T-helper 17 cell (primary cell): ENCODE measurements at regions not wholly inside any gene's neighbourhood (a gene's known extent, or its start where the extent isn't known, plus 50 kb on each side); places are given as distances from the start of the nearest gene placed in this dataset.

Experiments
- ATAC-seq: fragments of 150-1000 bp; cut with Tn5 transposase; 2 replicates; pipeline ENCODE4 v1.10.0; 2021; ENCODE audit warnings: mild to moderate bottlenecking, moderate library complexity
- DNase-seq, 3 donors: peaks; one replicate each; pipeline versions ENCODE4 v3.0.0 to v3.0.0-alpha.2; 2020 to 2021
- H3K9me3 ChIP-seq: one replicate; pipeline ENCODE4 v1.7.0; 2013; ENCODE audit warnings: low read length, mild to moderate bottlenecking; ENCODE audit not compliant: control insufficient read depth, poor library complexity, severe bottlenecking
- H3K27ac Mint-ChIP-seq: one replicate; pipeline ENCODE4 v1.8.0; 2022; ENCODE audit warnings: mild to moderate bottlenecking, moderate library complexity, mixed read lengths
- H3K27me3 Mint-ChIP-seq: one replicate; pipeline ENCODE4 v1.8.0; 2022; ENCODE audit warnings: mixed read lengths
- H3K36me3 Mint-ChIP-seq: one replicate; pipeline ENCODE4 v1.8.0; 2022; ENCODE audit warnings: low read depth, mixed read lengths
- H3K4me1 Mint-ChIP-seq: one replicate; pipeline ENCODE4 v1.8.0; 2022; ENCODE audit warnings: mild to moderate bottlenecking, mixed read lengths
- H3K4me3 Mint-ChIP-seq: one replicate; pipeline ENCODE4 v1.8.0; 2022; ENCODE audit warnings: mild to moderate bottlenecking, moderate library complexity, mixed read lengths

DNA sequence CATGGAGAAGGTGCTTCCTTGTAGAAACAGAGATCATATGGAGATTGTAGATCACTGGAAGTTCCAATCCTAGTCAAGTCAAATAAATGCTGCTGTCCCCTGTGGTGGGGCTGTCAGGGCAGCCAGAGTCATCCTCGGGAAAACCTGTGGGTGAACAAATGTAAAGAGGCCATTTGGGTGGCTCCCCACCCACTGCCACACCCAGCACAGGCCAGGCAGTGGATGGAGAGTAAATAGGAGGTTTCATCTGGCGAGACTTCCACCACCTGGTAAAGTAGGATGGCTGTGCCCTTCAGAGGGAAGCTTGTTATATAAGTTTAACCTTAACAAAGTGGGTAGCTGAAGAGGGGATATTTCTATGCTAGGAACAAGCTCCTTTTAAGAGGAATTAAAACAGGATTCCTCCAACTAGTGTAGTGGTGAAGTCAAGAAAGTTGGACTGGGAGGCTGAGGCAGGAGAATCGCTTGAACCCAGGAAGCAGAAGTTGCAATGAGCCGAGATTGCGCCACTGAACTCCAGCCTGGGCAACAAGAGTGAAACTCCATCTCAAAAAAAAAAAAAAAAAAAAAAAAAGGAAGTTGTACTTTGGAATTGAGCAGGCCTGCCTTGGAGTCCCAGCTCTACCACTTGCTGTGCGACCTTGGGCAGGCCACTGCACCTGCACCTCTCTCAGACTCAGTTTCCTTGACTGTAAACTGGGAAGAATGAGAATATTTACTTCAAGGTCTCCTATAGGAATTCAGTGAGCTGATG, 273.7 kb downstream of the PTTG2 start:
- Mint-ChIP-seq H3K27me3 (peaks cover 5% of the 10 kb centered on the region), H3K27ac (no peak overlapping the region), H3K36me3 (no peaks in the 10 kb centered on the region), H3K4me1 (peaks cover 5% of the 10 kb centered on the region), H3K4me3 (no peak overlapping the region)
- H3K9me3 ChIP-seq, result no peaks in the 10 kb centered on the region
- ATAC-seq (no peak), DNase-seq (no peak)

DNA sequence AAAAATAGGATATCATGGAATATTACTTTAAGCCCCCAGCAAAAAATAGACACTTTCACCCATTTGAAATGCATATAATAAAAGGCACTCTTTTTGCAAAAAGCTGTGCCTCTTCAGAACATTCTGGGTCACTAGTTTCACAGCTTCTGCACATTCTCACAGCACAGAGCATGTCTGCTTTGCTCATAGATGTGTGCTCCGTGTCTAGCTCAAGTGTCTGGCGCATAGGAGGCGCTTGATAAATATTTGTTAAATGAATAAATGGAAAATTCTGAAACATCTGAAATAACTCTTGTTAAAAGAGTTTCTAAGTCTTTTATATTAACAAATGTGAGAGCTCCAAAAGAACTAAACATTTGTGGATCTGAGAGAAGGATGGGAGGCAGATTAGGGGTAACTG, 275.2 kb downstream of the PTTG2 start:
- no peak overlapping the region for H3K27ac Mint-ChIP-seq
- ATAC-seq (no peak), DNase-seq (no peak)
- peaks cover 5% of the 10 kb centered on the region for H3K4me1 Mint-ChIP-seq
- peaks cover 5% of the 10 kb centered on the region for H3K27me3 Mint-ChIP-seq
- H3K9me3 ChIP-seq, result no peaks in the 10 kb centered on the region
- no peaks in the 10 kb centered on the region for H3K36me3 Mint-ChIP-seq
- no peak overlapping the region for H3K4me3 Mint-ChIP-seq

- H3K9me3 ChIP-seq, result no peaks in the 10 kb centered on the region
- ATAC-seq (no peak), DNase-seq (no peak)
- no peak overlapping the region for H3K27ac Mint-ChIP-seq
- no peaks in the 10 kb centered on the region for H3K36me3 Mint-ChIP-seq
- no peak overlapping the region for H3K4me3 Mint-ChIP-seq
- peaks cover 5% of the 10 kb centered on the region for H3K4me1 Mint-ChIP-seq
- peaks cover 5% of the 10 kb centered on the region for H3K27me3 Mint-ChIP-seq
These were observed 275.8 kb downstream of the PTTG2 start for GRCh38 chr4:38236003-38236402.

- DNase-seq (no peak), ATAC-seq (no peak)
- Mint-ChIP-seq H3K27ac (no peak overlapping the region), H3K36me3 (no peaks in the 10 kb centered on the region), H3K4me3 (no peak overlapping the region), H3K4me1 (peaks cover 5% of the 10 kb centered on the region), H3K27me3 (peaks cover 5% of the 10 kb centered on the region)
- H3K9me3 ChIP-seq, result no peaks in the 10 kb centered on the region
These were observed 276.3 kb downstream of the PTTG2 start for GRCh38 chr4:38236503-38236902.

- Mint-ChIP-seq H3K4me1 (peaks cover 5% of the 10 kb centered on the region), H3K27me3 (peaks cover 5% of the 10 kb centered on the region), H3K36me3 (no peaks in the 10 kb centered on the region), H3K27ac (no peak overlapping the region), H3K4me3 (no peak overlapping the region)
- no peaks in the 10 kb centered on the region for H3K9me3 ChIP-seq
- ATAC-seq (no peak), DNase-seq (no peak)
These were observed 276.9 kb downstream of the PTTG2 start for GRCh38 chr4:38237139-38237538.

DNA sequence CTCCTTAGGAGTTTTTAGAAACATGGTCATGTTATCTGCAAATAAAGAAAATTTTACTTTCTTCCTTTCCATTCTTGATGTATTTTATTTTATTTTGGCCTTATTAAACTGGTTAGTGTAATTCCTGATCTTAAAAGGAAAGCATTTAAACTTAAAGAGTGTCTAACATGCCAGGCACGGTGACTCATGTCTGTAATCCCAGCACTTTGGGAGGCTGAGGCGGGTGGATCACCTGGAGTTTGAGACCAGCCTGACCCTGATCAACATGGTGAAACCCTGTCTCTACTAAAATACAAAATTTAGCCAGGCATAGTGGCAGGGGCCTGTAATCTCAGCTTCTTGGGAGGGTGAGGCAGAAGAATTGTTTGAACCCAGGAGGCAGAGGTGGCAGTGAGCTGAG, 281.3 kb downstream of the PTTG2 start:
- no peak for DNase-seq
- no peaks in the 10 kb centered on the region for H3K9me3 ChIP-seq

DNA sequence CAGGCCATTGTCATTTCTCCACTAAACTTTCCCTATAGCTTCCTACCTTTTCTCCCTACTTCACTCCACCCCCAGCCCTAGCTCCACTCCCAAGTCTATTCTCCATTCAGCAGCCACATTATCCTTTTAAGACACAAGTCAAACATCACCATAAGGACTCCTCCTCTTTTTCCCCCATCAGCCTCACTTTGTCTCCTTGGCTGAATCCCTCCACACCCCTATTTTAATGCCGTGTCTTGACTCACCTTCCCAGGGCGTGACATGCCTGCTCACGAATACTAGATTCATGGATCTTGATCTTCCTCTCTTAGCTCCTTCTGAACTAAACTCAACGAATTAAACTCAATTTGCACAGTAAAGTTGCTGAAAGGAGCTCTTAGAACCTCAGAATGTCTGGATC, 281.9 kb downstream of the PTTG2 start:
- Mint-ChIP-seq H3K27me3 (no peaks in the 10 kb centered on the region), H3K4me3 (no peak overlapping the region)
- H3K9me3 ChIP-seq, result no peaks in the 10 kb centered on the region

More for the DNA sequence above, 281.3 kb downstream of the PTTG2 start:
- Mint-ChIP-seq H3K27ac (no peak overlapping the region), H3K4me1 (peaks cover 12% of the 10 kb centered on the region), H3K27me3 (no peaks in the 10 kb centered on the region), H3K4me3 (no peak overlapping the region), H3K36me3 (no peaks in the 10 kb centered on the region)
- ATAC-seq, result no peak

DNA sequence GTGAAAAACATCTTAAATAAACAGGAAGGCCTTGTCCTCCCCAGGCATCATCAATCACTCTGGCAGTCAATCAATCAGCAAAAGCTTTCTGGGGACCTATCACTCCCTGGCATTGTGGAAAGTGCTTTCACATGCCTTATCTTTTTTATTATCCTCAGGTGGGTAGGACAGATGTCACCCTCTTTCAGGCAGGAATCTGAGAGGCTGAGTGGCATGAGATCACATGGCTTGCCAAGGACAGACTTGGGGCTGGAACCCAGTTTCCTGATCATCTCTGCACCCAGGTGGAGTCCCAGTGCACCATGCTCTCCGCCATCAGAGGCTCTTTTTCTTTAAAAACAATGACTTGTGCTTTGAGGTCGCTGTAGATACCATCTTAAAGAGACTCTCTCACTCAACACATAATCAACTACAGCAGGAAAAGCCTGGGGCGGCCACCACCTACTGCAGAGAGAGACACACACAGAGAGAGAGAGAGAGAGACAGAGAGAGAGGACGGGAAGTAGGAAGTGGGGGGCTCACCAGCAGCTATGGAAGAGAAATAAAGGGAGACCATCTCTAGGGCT, 282.7 kb downstream of the PTTG2 start:
- no peaks in the 10 kb centered on the region for H3K36me3 Mint-ChIP-seq
- DNase-seq (no peak), ATAC-seq (peak; percentile 49)
- H3K27ac Mint-ChIP-seq, result peak overlapping the region; percentile 90
- H3K9me3 ChIP-seq, result no peaks in the 10 kb centered on the region
- H3K4me1 Mint-ChIP-seq, result peaks cover 10% of the 10 kb centered on the region
- H3K27me3 Mint-ChIP-seq, result no peaks in the 10 kb centered on the region
- peak overlapping the region; percentile 36 for H3K4me3 Mint-ChIP-seq

More for the DNA sequence above, 281.9 kb downstream of the PTTG2 start:
- DNase-seq, result no peak
- ATAC-seq, result no peak
- peaks cover 10% of the 10 kb centered on the region for H3K4me1 Mint-ChIP-seq
- H3K27ac Mint-ChIP-seq, result no peak overlapping the region
- no peaks in the 10 kb centered on the region for H3K36me3 Mint-ChIP-seq

- ATAC-seq (no peak), DNase-seq (no peak)
- H3K9me3 ChIP-seq, result no peaks in the 10 kb centered on the region
- no peaks in the 10 kb centered on the region for H3K36me3 Mint-ChIP-seq
- H3K4me3 Mint-ChIP-seq, result peak overlapping the region; percentile 1
- no peaks in the 10 kb centered on the region for H3K27me3 Mint-ChIP-seq
- peak overlapping the region; percentile 90 for H3K27ac Mint-ChIP-seq
- peaks cover 7% of the 10 kb centered on the region for H3K4me1 Mint-ChIP-seq
These were observed 283.3 kb downstream of the PTTG2 start for GRCh38 chr4:38243388-38244053.

- Mint-ChIP-seq H3K4me1 (no peaks in the 10 kb centered on the region), H3K27ac (no peak overlapping the region)
- no peak for ATAC-seq
These were observed 294.6 kb downstream of the PTTG2 start for GRCh38 chr4:38254825-38255224.

GRCh38 chr4:38255572-38255971, 295.4 kb downstream of the PTTG2 start:
- H3K9me3 ChIP-seq, result no peaks in the 10 kb centered on the region
- H3K27me3 Mint-ChIP-seq, result peaks cover 5% of the 10 kb centered on the region
- no peak overlapping the region for H3K27ac Mint-ChIP-seq
- ATAC-seq, result no peak
- no peak for DNase-seq
- no peaks in the 10 kb centered on the region for H3K4me1 Mint-ChIP-seq
- H3K36me3 Mint-ChIP-seq, result peaks cover 2% of the 10 kb centered on the region
- no peak overlapping the region for H3K4me3 Mint-ChIP-seq

More at GRCh38 chr4:38254825-38255224, 294.6 kb downstream of the PTTG2 start:
- Mint-ChIP-seq H3K4me3 (no peak overlapping the region), H3K27me3 (peaks cover 5% of the 10 kb centered on the region), H3K36me3 (peaks cover 2% of the 10 kb centered on the region)
- no peak for DNase-seq
- H3K9me3 ChIP-seq, result no peaks in the 10 kb centered on the region

- ATAC-seq, result no peak
These were observed 306.4 kb downstream of the PTTG2 start for GRCh38 chr4:38266616-38267015.

GRCh38 chr4:38268108-38268820, 308.1 kb downstream of the PTTG2 start:
- Mint-ChIP-seq H3K27ac (no peak overlapping the region), H3K4me1 (no peaks in the 10 kb centered on the region), H3K27me3 (no peaks in the 10 kb centered on the region), H3K36me3 (no peaks in the 10 kb centered on the region), H3K4me3 (no peak overlapping the region)
- DNase-seq (no peak), ATAC-seq (no peak)
- no peaks in the 10 kb centered on the region for H3K9me3 ChIP-seq

More at GRCh38 chr4:38266616-38267015, 306.4 kb downstream of the PTTG2 start:
- no peak overlapping the region for H3K4me3 Mint-ChIP-seq
- DNase-seq, result no peak
- no peaks in the 10 kb centered on the region for H3K27me3 Mint-ChIP-seq
- H3K36me3 Mint-ChIP-seq, result no peaks in the 10 kb centered on the region
- H3K27ac Mint-ChIP-seq, result no peak overlapping the region
- no peaks in the 10 kb centered on the region for H3K4me1 Mint-ChIP-seq
- H3K9me3 ChIP-seq, result no peaks in the 10 kb centered on the region
